OCI-LY7 (cell line): ENCODE measurements at regions not wholly inside any gene's neighbourhood (a gene's known extent, or its start where the extent isn't known, plus 50 kb on each side); places are given as distances from the start of the nearest gene placed in this dataset.

Experiments
- EZH2phosphoT487 ChIP-seq: fragments of 200-600 bp; sonication (generic); IDR thresholded peaks from 2 replicates; pipeline ENCODE4 v1.6.1; 2018; ENCODE audit warnings: low read depth, borderline replicate concordance, mild to moderate bottlenecking, mixed run types, antibody characterized with exemption, low read length, moderate library complexity, mixed read lengths
- TF ChIP-seq, protein P1 (sequence below): fragments of 200-600 bp; sonication (generic); conservative IDR thresholded peaks from 2 replicates; pipeline ENCODE4 v1.5.1; 2014; ENCODE audit warnings: mild to moderate bottlenecking, antibody characterized with exemption, low read length, moderate library complexity, mixed read lengths

DNA sequence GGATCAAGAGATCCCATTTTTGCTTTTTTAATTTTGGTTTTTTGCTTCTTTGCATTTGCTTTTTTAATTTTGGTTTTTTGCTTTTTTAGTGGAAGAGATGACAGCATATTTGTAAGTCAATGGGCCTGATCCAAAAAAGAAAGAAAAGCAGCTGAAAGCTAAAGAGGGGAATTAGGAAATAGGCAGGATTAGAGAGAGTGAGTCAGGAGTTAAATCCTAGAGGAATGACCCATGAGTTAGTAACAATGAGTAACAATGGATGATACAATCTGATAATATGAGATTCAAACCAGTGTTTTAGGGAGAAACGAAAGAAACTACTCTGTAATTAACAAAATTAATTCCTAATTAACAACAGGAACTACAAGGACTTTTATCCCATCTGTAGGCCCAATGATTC lies 111.2 kb upstream of the SGCG start:
- TF ChIP-seq, protein P1, sequence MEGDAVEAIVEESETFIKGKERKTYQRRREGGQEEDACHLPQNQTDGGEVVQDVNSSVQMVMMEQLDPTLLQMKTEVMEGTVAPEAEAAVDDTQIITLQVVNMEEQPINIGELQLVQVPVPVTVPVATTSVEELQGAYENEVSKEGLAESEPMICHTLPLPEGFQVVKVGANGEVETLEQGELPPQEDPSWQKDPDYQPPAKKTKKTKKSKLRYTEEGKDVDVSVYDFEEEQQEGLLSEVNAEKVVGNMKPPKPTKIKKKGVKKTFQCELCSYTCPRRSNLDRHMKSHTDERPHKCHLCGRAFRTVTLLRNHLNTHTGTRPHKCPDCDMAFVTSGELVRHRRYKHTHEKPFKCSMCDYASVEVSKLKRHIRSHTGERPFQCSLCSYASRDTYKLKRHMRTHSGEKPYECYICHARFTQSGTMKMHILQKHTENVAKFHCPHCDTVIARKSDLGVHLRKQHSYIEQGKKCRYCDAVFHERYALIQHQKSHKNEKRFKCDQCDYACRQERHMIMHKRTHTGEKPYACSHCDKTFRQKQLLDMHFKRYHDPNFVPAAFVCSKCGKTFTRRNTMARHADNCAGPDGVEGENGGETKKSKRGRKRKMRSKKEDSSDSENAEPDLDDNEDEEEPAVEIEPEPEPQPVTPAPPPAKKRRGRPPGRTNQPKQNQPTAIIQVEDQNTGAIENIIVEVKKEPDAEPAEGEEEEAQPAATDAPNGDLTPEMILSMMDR = no peak
- TF ChIP-seq EZH2phosphoT487 = no peak
